ENCODE measurements at regions not wholly inside any gene's neighbourhood (a gene's known extent, or its start where the extent isn't known, plus 50 kb on each side); places are given as distances from the start of the nearest gene placed in this dataset.
"Not testable (repeated sequence)": the region's sequence is repeated elsewhere in the genome, so short reads cannot be mapped to it uniquely, and the experiment has no call there.

GRCh38 chr13:86425170-86425815 lies 626.1 kb upstream of the SLITRK6 start:
- DNase-seq (ENCODE audit: low read depth, low spot score): no peak

GRCh38 chr13:86426437-86426836 lies 627.2 kb upstream of the SLITRK6 start:
- DNase-seq (ENCODE audit: low read depth, low spot score): no peak

- no peak for DNase-seq (ENCODE audit: low read depth, low spot score)
Observed at GRCh38 chr13:86429756-86430155, 630.5 kb upstream of the SLITRK6 start.

- no peak for DNase-seq (ENCODE audit: low read depth, low spot score)
Observed at GRCh38 chr13:86438034-86438433, 638.8 kb upstream of the SLITRK6 start.

GRCh38 chr13:86445206-86445605 lies 646.0 kb upstream of the SLITRK6 start:
- no peak for DNase-seq (ENCODE audit: low read depth, low spot score)

GRCh38 chr13:86445672-86446071 lies 646.5 kb upstream of the SLITRK6 start:
- DNase-seq (ENCODE audit: low read depth, low spot score): no peak

- DNase-seq (ENCODE audit: low read depth, low spot score): peak; percentile 23
Observed at GRCh38 chr13:86446311-86446710, 647.1 kb upstream of the SLITRK6 start.

GRCh38 chr13:86447479-86447878 lies 648.3 kb upstream of the SLITRK6 start:
- no peak for DNase-seq (ENCODE audit: low read depth, low spot score)

GRCh38 chr13:86462011-86462410 lies 662.8 kb upstream of the SLITRK6 start:
- DNase-seq (ENCODE audit: low read depth, low spot score): no peak

GRCh38 chr13:86464193-86464592 lies 665.0 kb upstream of the SLITRK6 start:
- DNase-seq (ENCODE audit: low read depth, low spot score): no peak

- DNase-seq (ENCODE audit: low read depth, low spot score): no peak
Observed at GRCh38 chr13:86474971-86475370, 675.8 kb upstream of the SLITRK6 start.

GRCh38 chr13:86476656-86477055 lies 677.4 kb upstream of the SLITRK6 start:
- DNase-seq (ENCODE audit: low read depth, low spot score): no peak

GRCh38 chr13:86486582-86486981 lies 687.4 kb upstream of the SLITRK6 start:
- DNase-seq (ENCODE audit: low read depth, low spot score): no peak

GRCh38 chr13:86491121-86491520 lies 691.9 kb upstream of the SLITRK6 start:
- DNase-seq (ENCODE audit: low read depth, low spot score): no peak

- not testable (repeated sequence) for DNase-seq (ENCODE audit: low read depth, low spot score)
Observed at GRCh38 chr13:86501931-86502330, 702.7 kb upstream of the SLITRK6 start.

- no peak for DNase-seq (ENCODE audit: low read depth, low spot score)
Observed at GRCh38 chr13:86510792-86511191, 711.6 kb upstream of the SLITRK6 start.

GRCh38 chr13:86541461-86541860 lies 742.2 kb upstream of the SLITRK6 start:
- DNase-seq (ENCODE audit: low read depth, low spot score): no peak

- DNase-seq (ENCODE audit: low read depth, low spot score): no peak
Observed at GRCh38 chr13:86554066-86554465, 754.8 kb upstream of the SLITRK6 start.

- DNase-seq (ENCODE audit: low read depth, low spot score): no peak
Observed at GRCh38 chr13:86559901-86560300, 760.7 kb upstream of the SLITRK6 start.

GRCh38 chr13:86562866-86563265 lies 763.6 kb upstream of the SLITRK6 start:
- DNase-seq (ENCODE audit: low read depth, low spot score): no peak

- DNase-seq (ENCODE audit: low read depth, low spot score): no peak
Observed at GRCh38 chr13:86563308-86563707, 764.1 kb upstream of the SLITRK6 start.

GRCh38 chr13:86567119-86567518 lies 767.9 kb upstream of the SLITRK6 start:
- peak; percentile 14 for DNase-seq (ENCODE audit: low read depth, low spot score)

- no peak for DNase-seq (ENCODE audit: low read depth, low spot score)
Observed at GRCh38 chr13:86569119-86569518, 769.9 kb upstream of the SLITRK6 start.

- DNase-seq (ENCODE audit: low read depth, low spot score): no peak
Observed at GRCh38 chr13:86569974-86570373, 770.8 kb upstream of the SLITRK6 start.
